ENCODE measurements at regions not wholly inside any gene's neighbourhood (a gene's known extent, or its start where the extent isn't known, plus 50 kb on each side); places are given as distances from the start of the nearest gene placed in this dataset.

- CTCF ChIA-PET, result no interaction called here
- 4% methylated on average over 5 of the region's 6 CpGs for WGBS (ENCODE audit: low lambda C conversion rate)
- TF ChIP-seq RXRA (IDR thresholded peaks at IDR 0.05; ENCODE audit: borderline replicate concordance, low read depth) (no peak), FOXJ3 (CRISPR knock-in tag; IDR thresholded peaks at IDR 0.05) (no peak), ELF1 (IDR thresholded peaks at IDR 0.05) (no peak), SIN3A (IDR thresholded peaks at IDR 0.05; ENCODE audit: borderline replicate concordance, low read depth, low read length) (no peak), POLR2AphosphoS5 (IDR thresholded peaks at IDR 0.05; ENCODE audit: low read depth, low read length) (no peak), JUND (IDR thresholded peaks at IDR 0.05) (no peak), FOSL2 (IDR thresholded peaks at IDR 0.05; ENCODE audit: borderline replicate concordance, low read depth) (no peak), TEAD4 (IDR thresholded peaks at IDR 0.05; ENCODE audit: borderline replicate concordance, insufficient read depth) (no peak)
- TF ChIP-seq, protein P1, sequence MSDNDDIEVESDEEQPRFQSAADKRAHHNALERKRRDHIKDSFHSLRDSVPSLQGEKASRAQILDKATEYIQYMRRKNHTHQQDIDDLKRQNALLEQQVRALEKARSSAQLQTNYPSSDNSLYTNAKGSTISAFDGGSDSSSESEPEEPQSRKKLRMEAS (IDR thresholded peaks at IDR 0.05; ENCODE audit: low read depth), result no peak
- TF ChIP-seq, protein P2, sequence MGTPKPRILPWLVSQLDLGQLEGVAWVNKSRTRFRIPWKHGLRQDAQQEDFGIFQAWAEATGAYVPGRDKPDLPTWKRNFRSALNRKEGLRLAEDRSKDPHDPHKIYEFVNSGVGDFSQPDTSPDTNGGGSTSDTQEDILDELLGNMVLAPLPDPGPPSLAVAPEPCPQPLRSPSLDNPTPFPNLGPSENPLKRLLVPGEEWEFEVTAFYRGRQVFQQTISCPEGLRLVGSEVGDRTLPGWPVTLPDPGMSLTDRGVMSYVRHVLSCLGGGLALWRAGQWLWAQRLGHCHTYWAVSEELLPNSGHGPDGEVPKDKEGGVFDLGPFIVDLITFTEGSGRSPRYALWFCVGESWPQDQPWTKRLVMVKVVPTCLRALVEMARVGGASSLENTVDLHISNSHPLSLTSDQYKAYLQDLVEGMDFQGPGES (IDR thresholded peaks at IDR 0.05; ENCODE audit: low read depth, low read length), result no peak
- TF ChIP-seq, protein P3, sequence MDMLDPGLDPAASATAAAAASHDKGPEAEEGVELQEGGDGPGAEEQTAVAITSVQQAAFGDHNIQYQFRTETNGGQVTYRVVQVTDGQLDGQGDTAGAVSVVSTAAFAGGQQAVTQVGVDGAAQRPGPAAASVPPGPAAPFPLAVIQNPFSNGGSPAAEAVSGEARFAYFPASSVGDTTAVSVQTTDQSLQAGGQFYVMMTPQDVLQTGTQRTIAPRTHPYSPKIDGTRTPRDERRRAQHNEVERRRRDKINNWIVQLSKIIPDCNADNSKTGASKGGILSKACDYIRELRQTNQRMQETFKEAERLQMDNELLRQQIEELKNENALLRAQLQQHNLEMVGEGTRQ (IDR thresholded peaks at IDR 0.05; ENCODE audit: borderline replicate concordance, low read depth, low read length), result no peak
- TF ChIP-seq, protein P4, sequence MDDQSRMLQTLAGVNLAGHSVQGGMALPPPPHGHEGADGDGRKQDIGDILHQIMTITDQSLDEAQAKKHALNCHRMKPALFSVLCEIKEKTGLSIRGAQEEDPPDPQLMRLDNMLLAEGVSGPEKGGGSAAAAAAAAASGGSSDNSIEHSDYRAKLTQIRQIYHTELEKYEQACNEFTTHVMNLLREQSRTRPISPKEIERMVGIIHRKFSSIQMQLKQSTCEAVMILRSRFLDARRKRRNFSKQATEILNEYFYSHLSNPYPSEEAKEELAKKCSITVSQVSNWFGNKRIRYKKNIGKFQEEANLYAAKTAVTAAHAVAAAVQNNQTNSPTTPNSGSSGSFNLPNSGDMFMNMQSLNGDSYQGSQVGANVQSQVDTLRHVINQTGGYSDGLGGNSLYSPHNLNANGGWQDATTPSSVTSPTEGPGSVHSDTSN (IDR thresholded peaks at IDR 0.05), result no peak
- Histone ChIP-seq H2AFZ (ENCODE audit: low read depth) (no peak overlapping the region), H3K4me2 (no peak overlapping the region), H3K9ac (no peak overlapping the region), H3F3A (replicated peaks; ENCODE audit: insufficient read depth) (no peaks in the 10 kb centered on the region), H4K20me1 (ENCODE audit: insufficient read depth) (no peaks in the 10 kb centered on the region), H3K27ac (ENCODE audit: low read depth in 2 of 2, low read length in 1 of 2) (no peak overlapping the region), H3K36me3 (replicated peaks in 1 of 2; ENCODE audit: control insufficient read depth in 1 of 2, insufficient read depth in 2 of 2, low read length in 1 of 2) (no peaks in the 10 kb centered on the region), H3K4me3 (ENCODE audit: low read depth in 2 of 2, low read length in 1 of 2) (no peak overlapping the region), H3K4me1 (ENCODE audit: control insufficient read depth in 1 of 2, insufficient read depth in 2 of 2, low read depth in 1 of 2, low read length in 1 of 2) (no peaks in the 10 kb centered on the region), H3K9me2 (no peaks in the 10 kb centered on the region), H3K27me3 (ENCODE audit: insufficient read depth) (no peaks in the 10 kb centered on the region), H3K9me3 (no peaks in the 10 kb centered on the region), H3K79me2 (ENCODE audit: insufficient read depth) (no peaks in the 10 kb centered on the region)
- POLR2A ChIA-PET, result no interaction called here
- DNase-seq, result no peak
Observed at GRCh38 chr14:98408024-98408555, 863.9 kb downstream of the BCL11B start.

GRCh38 chr14:98408713-98409112 is 863.3 kb downstream of the BCL11B start:
- Histone ChIP-seq H2AFZ (ENCODE audit: low read depth) (no peak overlapping the region), H3K9me2 (no peaks in the 10 kb centered on the region), H4K20me1 (ENCODE audit: insufficient read depth) (no peaks in the 10 kb centered on the region), H3F3A (replicated peaks; ENCODE audit: insufficient read depth) (no peaks in the 10 kb centered on the region), H3K9me3 (no peaks in the 10 kb centered on the region), H3K4me3 (ENCODE audit: low read depth in 2 of 2, low read length in 1 of 2) (no peak overlapping the region), H3K4me2 (no peak overlapping the region), H3K27me3 (ENCODE audit: insufficient read depth) (no peaks in the 10 kb centered on the region), H3K9ac (no peak overlapping the region), H3K36me3 (replicated peaks in 1 of 2; ENCODE audit: control insufficient read depth in 1 of 2, insufficient read depth in 2 of 2, low read length in 1 of 2) (no peaks in the 10 kb centered on the region), H3K27ac (ENCODE audit: low read depth in 2 of 2, low read length in 1 of 2) (no peak overlapping the region), H3K4me1 (ENCODE audit: control insufficient read depth in 1 of 2, insufficient read depth in 2 of 2, low read depth in 1 of 2, low read length in 1 of 2) (no peaks in the 10 kb centered on the region), H3K79me2 (ENCODE audit: insufficient read depth) (no peaks in the 10 kb centered on the region)
- TF ChIP-seq, protein P1 (IDR thresholded peaks at IDR 0.05; ENCODE audit: low read depth), result no peak
- no peak for TF ChIP-seq NRF1 (IDR thresholded peaks at IDR 0.05; ENCODE audit: low read depth, low read length)
- TF ChIP-seq RCOR1 (IDR thresholded peaks at IDR 0.05; ENCODE audit: low read length), result no peak
- no peak for TF ChIP-seq TEAD4 (IDR thresholded peaks at IDR 0.05; ENCODE audit: borderline replicate concordance, insufficient read depth)
- TF ChIP-seq RAD21 (IDR thresholded peaks at IDR 0.05; ENCODE audit: low read length), result no peak
- no peak for TF ChIP-seq TAF1 (IDR thresholded peaks at IDR 0.05; ENCODE audit: borderline replicate concordance, low read depth, low read length)
- TF ChIP-seq GATA2 (CRISPR knock-in tag; IDR thresholded peaks at IDR 0.05), result no peak
- TF ChIP-seq, protein P2 (IDR thresholded peaks at IDR 0.05; ENCODE audit: low read depth, low read length), result no peak
- no peak for TF ChIP-seq NFIC (IDR thresholded peaks at IDR 0.05; ENCODE audit: borderline replicate concordance)
- TF ChIP-seq, protein P4 (IDR thresholded peaks at IDR 0.05), result no peak
- no peak for TF ChIP-seq YY1 (IDR thresholded peaks at IDR 0.05; ENCODE audit: low read depth)
- no peak for TF ChIP-seq MEF2A (IDR thresholded peaks at IDR 0.05; ENCODE audit: borderline replicate concordance, low read depth)
- no peak for TF ChIP-seq FOXJ3 (CRISPR knock-in tag; IDR thresholded peaks at IDR 0.05)
- TF ChIP-seq SMC3 (IDR thresholded peaks at IDR 0.05; ENCODE audit: low read depth, low read length), result no peak
- TF ChIP-seq GABPA (IDR thresholded peaks at IDR 0.05; ENCODE audit: low read depth), result no peak
- ChIA-PET CTCF (no interaction called here), POLR2A (no interaction called here)
- 5% methylated on average over 6 of the region's 6 CpGs for WGBS (ENCODE audit: low lambda C conversion rate)
- no peak for DNase-seq

Data from SK-N-SH (cell line).